ENCODE measurements at regions not wholly inside any gene's neighbourhood (a gene's known extent, or its start where the extent isn't known, plus 50 kb on each side); places are given as distances from the start of the nearest gene placed in this dataset.

DNA sequence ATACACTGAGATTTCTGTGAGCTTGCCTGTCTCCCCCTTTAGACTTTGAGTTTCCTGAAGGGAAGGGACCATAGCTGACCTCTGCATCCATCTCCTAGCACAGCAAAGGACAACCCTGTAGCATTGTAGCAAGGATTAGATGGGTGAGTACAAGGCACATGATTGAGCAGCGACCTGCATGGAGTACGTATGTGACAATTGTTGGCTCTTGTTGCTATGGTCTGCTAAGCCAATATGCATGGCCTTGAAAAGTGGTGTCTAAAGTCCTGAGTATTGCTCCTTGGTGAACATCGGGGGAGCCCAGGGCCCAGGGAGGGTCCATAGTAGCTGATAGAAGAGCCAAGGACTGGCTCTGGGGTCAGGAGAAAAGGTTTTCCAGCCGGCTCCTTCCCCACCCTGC is 365.0 kb upstream of the CHD6 start:
- Histone ChIP-seq H4K20me1 (ENCODE audit: insufficient read depth) (no peaks in the 10 kb centered on the region), H3K9me2 (ENCODE audit: insufficient read depth) (no peaks in the 10 kb centered on the region), H3K4me1 (ENCODE audit: control insufficient read depth in 1 of 2, insufficient read depth in 2 of 2, low read length in 2 of 2) (no peaks in the 10 kb centered on the region), H3K4me3 (replicated peaks in 1 of 2; ENCODE audit: low read depth in 1 of 2, low read length in 2 of 2) (no peak overlapping the region), H3K27ac (ENCODE audit: low read depth, low read length) (no peak overlapping the region), H3K36me3 (ENCODE audit: control insufficient read depth in 1 of 2, insufficient read depth in 2 of 2, low read length in 2 of 2) (no peaks in the 10 kb centered on the region), H2AFZ (ENCODE audit: low read depth, low read length, poor library complexity, severe bottlenecking) (no peak overlapping the region), H3K27me3 (ENCODE audit: insufficient read depth, low read length) (no peaks in the 10 kb centered on the region), H3K4me2 (ENCODE audit: low read length) (no peak overlapping the region), H3K9me3 (ENCODE audit: control insufficient read depth in 1 of 2, insufficient read depth in 1 of 2, low read depth in 1 of 2, low read length in 2 of 2) (peaks cover 0 to 6% of the 10 kb centered on the region in 2 experiments; a peak in 2 of 4 replicates), H3K9ac (ENCODE audit: low read length) (no peak overlapping the region), H3K79me2 (ENCODE audit: insufficient read depth, low read length) (no peaks in the 10 kb centered on the region)
- DNase-seq (ENCODE audit: low read depth, low spot score) (no peak), ATAC-seq (no peak)
- TF ChIP-seq, protein P1, sequence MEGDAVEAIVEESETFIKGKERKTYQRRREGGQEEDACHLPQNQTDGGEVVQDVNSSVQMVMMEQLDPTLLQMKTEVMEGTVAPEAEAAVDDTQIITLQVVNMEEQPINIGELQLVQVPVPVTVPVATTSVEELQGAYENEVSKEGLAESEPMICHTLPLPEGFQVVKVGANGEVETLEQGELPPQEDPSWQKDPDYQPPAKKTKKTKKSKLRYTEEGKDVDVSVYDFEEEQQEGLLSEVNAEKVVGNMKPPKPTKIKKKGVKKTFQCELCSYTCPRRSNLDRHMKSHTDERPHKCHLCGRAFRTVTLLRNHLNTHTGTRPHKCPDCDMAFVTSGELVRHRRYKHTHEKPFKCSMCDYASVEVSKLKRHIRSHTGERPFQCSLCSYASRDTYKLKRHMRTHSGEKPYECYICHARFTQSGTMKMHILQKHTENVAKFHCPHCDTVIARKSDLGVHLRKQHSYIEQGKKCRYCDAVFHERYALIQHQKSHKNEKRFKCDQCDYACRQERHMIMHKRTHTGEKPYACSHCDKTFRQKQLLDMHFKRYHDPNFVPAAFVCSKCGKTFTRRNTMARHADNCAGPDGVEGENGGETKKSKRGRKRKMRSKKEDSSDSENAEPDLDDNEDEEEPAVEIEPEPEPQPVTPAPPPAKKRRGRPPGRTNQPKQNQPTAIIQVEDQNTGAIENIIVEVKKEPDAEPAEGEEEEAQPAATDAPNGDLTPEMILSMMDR (IDR thresholded peaks at IDR 0.05 in 2 of 3, conservative IDR thresholded peaks at IDR 0.05 in 1 of 3; ENCODE audit: borderline replicate concordance in 1 of 3, insufficient read depth in 1 of 3, low read depth in 2 of 3, low read length in 2 of 3): no peak
- TF ChIP-seq FOSL1 (IDR thresholded peaks at IDR 0.05; ENCODE audit: low read depth) (no peak), RAD21 (IDR thresholded peaks at IDR 0.05; ENCODE audit: low read depth) (no peak)
- intact Hi-C loops (cut with micrococcal nuclease): no loop called here
- ChIA-PET RAD21 (ENCODE audit: low non-redundant PET in 1 of 2, low total read pairs in 2 of 2, uncharacterized antibody in 2 of 2, unreplicated experiment in 2 of 2) (no interaction called here), POLR2A (no interaction called here), CTCF (no interaction called here)
- no TSS peak for BruUV-seq (replicated peaks)

DNA sequence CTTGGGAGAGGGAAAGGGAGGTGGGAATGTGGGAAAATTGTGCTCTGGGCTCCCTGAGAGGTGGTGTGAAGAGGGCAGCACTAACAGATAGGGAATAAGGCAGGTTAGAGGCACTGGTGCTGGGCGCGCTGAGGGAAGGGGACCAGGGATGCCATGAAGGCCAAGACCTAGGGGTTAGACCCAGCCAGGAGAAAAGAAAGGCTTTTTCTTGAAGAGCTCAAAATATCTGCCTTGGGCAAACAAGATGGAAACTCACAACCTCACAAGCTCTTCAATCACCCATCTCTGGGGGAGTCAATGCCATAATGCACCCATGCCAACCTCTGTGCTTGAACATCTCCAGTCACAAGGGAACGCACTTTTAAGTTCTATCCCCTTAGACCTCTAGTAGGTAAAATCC is 363.6 kb upstream of the CHD6 start:
- Histone ChIP-seq H4K20me1 (ENCODE audit: insufficient read depth) (no peaks in the 10 kb centered on the region), H3K36me3 (ENCODE audit: control insufficient read depth in 1 of 2, insufficient read depth in 2 of 2, low read length in 2 of 2) (no peaks in the 10 kb centered on the region), H3K9me3 (ENCODE audit: control insufficient read depth in 1 of 2, insufficient read depth in 1 of 2, low read depth in 1 of 2, low read length in 2 of 2) (peaks cover 5 to 12% of the 10 kb centered on the region in 2 experiments; a peak in 2 of 4 replicates), H3K9me2 (ENCODE audit: insufficient read depth) (no peaks in the 10 kb centered on the region), H3K27me3 (ENCODE audit: insufficient read depth, low read length) (no peaks in the 10 kb centered on the region), H3K4me2 (ENCODE audit: low read length) (no peak overlapping the region), H2AFZ (ENCODE audit: low read depth, low read length, poor library complexity, severe bottlenecking) (no peak overlapping the region), H3K9ac (ENCODE audit: low read length) (no peak overlapping the region), H3K4me1 (ENCODE audit: control insufficient read depth in 1 of 2, insufficient read depth in 2 of 2, low read length in 2 of 2) (no peaks in the 10 kb centered on the region), H3K79me2 (ENCODE audit: insufficient read depth, low read length) (no peaks in the 10 kb centered on the region), H3K27ac (ENCODE audit: low read depth, low read length) (no peak overlapping the region), H3K4me3 (replicated peaks in 1 of 2; ENCODE audit: low read depth in 1 of 2, low read length in 2 of 2) (no peak overlapping the region)
- CTCF ChIA-PET: no interaction called here
- intact Hi-C loops (cut with micrococcal nuclease): no loop called here
- DNase-seq (ENCODE audit: low read depth, low spot score) (no peak), ATAC-seq (no peak)
- RAD21 ChIA-PET (ENCODE audit: low non-redundant PET in 1 of 2, low total read pairs in 2 of 2, uncharacterized antibody in 2 of 2, unreplicated experiment in 2 of 2): no interaction called here
- POLR2A ChIA-PET: no interaction called here
- no TSS peak for BruUV-seq (replicated peaks)
- TF ChIP-seq EGR1 (IDR thresholded peaks at IDR 0.05; ENCODE audit: low read depth): no peak
- TF ChIP-seq YY1 (IDR thresholded peaks at IDR 0.05; ENCODE audit: extremely low read depth, insufficient replicate concordance, low read depth, low read length): no peak
- no peak for TF ChIP-seq CEBPB (IDR thresholded peaks at IDR 0.05; ENCODE audit: low read depth)
- TF ChIP-seq, protein P2, sequence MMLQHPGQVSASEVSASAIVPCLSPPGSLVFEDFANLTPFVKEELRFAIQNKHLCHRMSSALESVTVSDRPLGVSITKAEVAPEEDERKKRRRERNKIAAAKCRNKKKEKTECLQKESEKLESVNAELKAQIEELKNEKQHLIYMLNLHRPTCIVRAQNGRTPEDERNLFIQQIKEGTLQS (IDR thresholded peaks at IDR 0.05): no peak
- no peak for TF ChIP-seq CBX3 (IDR thresholded peaks at IDR 0.05; ENCODE audit: low read depth)
- no peak for TF ChIP-seq TCF7L2 (IDR thresholded peaks at IDR 0.05; ENCODE audit: borderline replicate concordance, extremely low read depth, insufficient read depth, insufficient read length)
- no peak for TF ChIP-seq ZNF274 (IDR thresholded peaks at IDR 0.05; ENCODE audit: low read depth, low read length)
- TF ChIP-seq, protein P3, sequence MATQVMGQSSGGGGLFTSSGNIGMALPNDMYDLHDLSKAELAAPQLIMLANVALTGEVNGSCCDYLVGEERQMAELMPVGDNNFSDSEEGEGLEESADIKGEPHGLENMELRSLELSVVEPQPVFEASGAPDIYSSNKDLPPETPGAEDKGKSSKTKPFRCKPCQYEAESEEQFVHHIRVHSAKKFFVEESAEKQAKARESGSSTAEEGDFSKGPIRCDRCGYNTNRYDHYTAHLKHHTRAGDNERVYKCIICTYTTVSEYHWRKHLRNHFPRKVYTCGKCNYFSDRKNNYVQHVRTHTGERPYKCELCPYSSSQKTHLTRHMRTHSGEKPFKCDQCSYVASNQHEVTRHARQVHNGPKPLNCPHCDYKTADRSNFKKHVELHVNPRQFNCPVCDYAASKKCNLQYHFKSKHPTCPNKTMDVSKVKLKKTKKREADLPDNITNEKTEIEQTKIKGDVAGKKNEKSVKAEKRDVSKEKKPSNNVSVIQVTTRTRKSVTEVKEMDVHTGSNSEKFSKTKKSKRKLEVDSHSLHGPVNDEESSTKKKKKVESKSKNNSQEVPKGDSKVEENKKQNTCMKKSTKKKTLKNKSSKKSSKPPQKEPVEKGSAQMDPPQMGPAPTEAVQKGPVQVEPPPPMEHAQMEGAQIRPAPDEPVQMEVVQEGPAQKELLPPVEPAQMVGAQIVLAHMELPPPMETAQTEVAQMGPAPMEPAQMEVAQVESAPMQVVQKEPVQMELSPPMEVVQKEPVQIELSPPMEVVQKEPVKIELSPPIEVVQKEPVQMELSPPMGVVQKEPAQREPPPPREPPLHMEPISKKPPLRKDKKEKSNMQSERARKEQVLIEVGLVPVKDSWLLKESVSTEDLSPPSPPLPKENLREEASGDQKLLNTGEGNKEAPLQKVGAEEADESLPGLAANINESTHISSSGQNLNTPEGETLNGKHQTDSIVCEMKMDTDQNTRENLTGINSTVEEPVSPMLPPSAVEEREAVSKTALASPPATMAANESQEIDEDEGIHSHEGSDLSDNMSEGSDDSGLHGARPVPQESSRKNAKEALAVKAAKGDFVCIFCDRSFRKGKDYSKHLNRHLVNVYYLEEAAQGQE (IDR thresholded peaks at IDR 0.05; ENCODE audit: low read depth): no peak
- TF ChIP-seq RAD21 (IDR thresholded peaks at IDR 0.05; ENCODE audit: low read depth): no peak
- TF ChIP-seq SIN3A (IDR thresholded peaks at IDR 0.05; ENCODE audit: low read depth): no peak
- TF ChIP-seq FOSL1 (IDR thresholded peaks at IDR 0.05; ENCODE audit: low read depth): no peak
- no peak for TF ChIP-seq SRF (IDR thresholded peaks at IDR 0.05; ENCODE audit: low read depth)
- no peak for TF ChIP-seq SP1 (IDR thresholded peaks at IDR 0.05; ENCODE audit: low read depth)
- TF ChIP-seq ZFX (IDR thresholded peaks at IDR 0.05): no peak
- TF ChIP-seq EZH2phosphoT487 (IDR thresholded peaks at IDR 0.05; ENCODE audit: borderline replicate concordance): no peak
- TF ChIP-seq EZH2 (IDR thresholded peaks at IDR 0.05): no peak
